ENCODE measurements at regions not wholly inside any gene's neighbourhood (a gene's known extent, or its start where the extent isn't known, plus 50 kb on each side); places are given as distances from the start of the nearest gene placed in this dataset.
"Not testable (repeated sequence)": the region's sequence is repeated elsewhere in the genome, so short reads cannot be mapped to it uniquely, and the experiment has no call there.

DNA sequence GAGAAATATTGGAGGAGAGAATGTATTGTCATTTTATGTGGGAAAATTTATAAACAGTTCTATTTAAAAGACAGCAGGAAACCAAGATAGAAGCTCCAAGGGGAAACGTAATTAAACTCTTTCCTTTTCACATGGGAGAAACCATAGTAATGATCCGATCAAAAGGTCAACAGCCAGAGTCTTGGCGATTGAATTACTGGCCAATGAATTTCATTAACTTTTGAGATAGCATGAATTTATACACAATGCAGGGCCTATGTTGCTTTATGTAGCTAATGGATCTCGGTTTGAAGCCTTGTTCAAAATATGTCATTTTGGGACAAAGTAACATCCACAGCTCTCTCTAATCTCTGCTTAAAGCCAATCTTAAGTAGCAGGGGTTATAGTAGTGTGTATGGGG, 897.5 kb upstream of the NDST4 start:
- DNase-seq (no peak), ATAC-seq (no peak)
- Histone ChIP-seq H3K4me3 (no peak overlapping the region), H3K4me1 (ENCODE audit: low read depth) (no peaks in the 10 kb centered on the region), H3K36me3 (ENCODE audit: low read depth) (no peaks in the 10 kb centered on the region), H3K9me3 (peaks cover 34% of the 10 kb centered on the region)
- intact Hi-C loops (cut with DNase I, micrococcal nuclease): no loop called here
- TF ChIP-seq, protein P1, sequence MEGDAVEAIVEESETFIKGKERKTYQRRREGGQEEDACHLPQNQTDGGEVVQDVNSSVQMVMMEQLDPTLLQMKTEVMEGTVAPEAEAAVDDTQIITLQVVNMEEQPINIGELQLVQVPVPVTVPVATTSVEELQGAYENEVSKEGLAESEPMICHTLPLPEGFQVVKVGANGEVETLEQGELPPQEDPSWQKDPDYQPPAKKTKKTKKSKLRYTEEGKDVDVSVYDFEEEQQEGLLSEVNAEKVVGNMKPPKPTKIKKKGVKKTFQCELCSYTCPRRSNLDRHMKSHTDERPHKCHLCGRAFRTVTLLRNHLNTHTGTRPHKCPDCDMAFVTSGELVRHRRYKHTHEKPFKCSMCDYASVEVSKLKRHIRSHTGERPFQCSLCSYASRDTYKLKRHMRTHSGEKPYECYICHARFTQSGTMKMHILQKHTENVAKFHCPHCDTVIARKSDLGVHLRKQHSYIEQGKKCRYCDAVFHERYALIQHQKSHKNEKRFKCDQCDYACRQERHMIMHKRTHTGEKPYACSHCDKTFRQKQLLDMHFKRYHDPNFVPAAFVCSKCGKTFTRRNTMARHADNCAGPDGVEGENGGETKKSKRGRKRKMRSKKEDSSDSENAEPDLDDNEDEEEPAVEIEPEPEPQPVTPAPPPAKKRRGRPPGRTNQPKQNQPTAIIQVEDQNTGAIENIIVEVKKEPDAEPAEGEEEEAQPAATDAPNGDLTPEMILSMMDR (IDR thresholded peaks at IDR 0.05): no peak

DNA sequence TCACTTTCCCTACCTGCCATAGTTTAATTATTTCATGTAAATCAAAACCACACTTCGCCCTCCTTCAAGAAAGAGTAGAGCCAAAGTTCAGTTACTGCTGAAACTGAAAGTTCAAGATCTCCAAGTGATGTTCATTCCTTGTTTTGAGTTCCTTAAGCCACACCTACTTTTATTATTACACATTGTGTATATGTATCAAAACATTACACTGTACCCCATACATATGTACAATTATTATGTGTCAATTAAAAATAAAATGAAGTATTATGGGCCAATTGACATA, 892.3 kb upstream of the NDST4 start:
- TF ChIP-seq, protein P1 (IDR thresholded peaks at IDR 0.05): no peak
- no peak for ATAC-seq
- peaks cover 2% of the 10 kb centered on the region for H3K9me3 ChIP-seq
- H3K36me3 ChIP-seq (ENCODE audit: low read depth): no peaks in the 10 kb centered on the region
- H3K4me3 ChIP-seq: no peak overlapping the region
- no peak for DNase-seq
- intact Hi-C loops (cut with DNase I, micrococcal nuclease): no loop called here
- no peaks in the 10 kb centered on the region for H3K4me1 ChIP-seq (ENCODE audit: low read depth)

DNA sequence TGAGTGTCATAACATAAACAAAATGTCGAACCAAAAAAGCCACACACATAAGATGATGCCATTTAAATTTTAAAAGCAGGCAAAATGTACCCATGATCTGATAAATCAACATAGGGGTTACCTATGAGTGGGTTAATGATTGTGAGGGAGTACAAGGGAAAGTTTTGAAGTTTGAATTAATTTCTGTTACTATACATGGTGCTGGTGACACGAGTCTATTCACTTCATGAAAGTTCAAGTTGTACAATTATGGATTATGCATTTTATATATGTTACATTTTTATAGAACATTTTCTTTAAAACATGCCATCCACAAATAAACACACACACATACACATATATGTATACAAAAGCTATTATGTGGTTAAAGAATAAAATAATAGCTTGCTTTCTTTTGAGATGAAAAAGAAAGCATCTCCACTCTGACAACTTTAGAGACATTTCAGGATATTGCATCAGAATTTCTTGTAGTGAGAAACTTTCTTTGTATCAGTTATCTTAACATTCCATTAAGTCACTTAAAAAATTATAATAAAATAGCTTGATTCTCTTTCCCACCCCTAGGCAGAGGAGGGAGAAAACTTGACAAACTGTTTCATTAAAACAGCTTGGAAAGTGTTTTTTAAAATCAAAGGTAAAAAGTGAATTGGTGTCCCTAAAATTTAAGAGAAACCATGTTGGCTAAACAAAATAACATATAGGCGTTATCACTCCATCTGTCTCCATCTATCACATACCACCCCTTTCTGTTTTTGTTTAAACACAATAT, 891.8 kb upstream of the NDST4 start:
- ATAC-seq (no peak), DNase-seq (no peak)
- H3K36me3 ChIP-seq (ENCODE audit: low read depth): no peaks in the 10 kb centered on the region
- no peaks in the 10 kb centered on the region for H3K4me1 ChIP-seq (ENCODE audit: low read depth)
- intact Hi-C loops (cut with DNase I, micrococcal nuclease): no loop called here
- TF ChIP-seq, protein P1 (IDR thresholded peaks at IDR 0.05): no peak
- H3K4me3 ChIP-seq: no peak overlapping the region
- peaks cover 2% of the 10 kb centered on the region for H3K9me3 ChIP-seq

DNA sequence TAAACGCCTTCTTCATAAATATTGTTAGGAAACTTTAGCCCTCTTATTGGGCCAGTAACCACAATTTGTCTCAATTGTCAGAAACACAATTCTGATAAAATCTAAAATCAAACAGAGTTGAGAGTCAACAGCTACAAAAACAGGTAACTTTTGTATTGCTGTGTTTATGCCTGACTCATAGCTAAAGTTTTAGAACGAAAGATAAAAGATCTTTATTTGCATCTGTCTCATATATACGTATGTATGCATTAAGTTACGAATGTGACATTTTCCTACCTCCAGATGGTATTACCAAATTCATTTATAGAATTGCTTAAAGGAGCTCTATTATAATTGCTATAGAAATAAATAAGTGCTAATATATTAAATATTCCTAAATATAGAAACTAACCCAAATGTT, 887.9 kb upstream of the NDST4 start:
- TF ChIP-seq, protein P1 (IDR thresholded peaks at IDR 0.05): no peak
- Histone ChIP-seq H3K9me3 (no peaks in the 10 kb centered on the region), H3K4me3 (no peak overlapping the region), H3K4me1 (ENCODE audit: low read depth) (no peaks in the 10 kb centered on the region), H3K36me3 (ENCODE audit: low read depth) (no peaks in the 10 kb centered on the region)
- ATAC-seq (no peak), DNase-seq (no peak)
- intact Hi-C loops (cut with DNase I, micrococcal nuclease): no loop called here

DNA sequence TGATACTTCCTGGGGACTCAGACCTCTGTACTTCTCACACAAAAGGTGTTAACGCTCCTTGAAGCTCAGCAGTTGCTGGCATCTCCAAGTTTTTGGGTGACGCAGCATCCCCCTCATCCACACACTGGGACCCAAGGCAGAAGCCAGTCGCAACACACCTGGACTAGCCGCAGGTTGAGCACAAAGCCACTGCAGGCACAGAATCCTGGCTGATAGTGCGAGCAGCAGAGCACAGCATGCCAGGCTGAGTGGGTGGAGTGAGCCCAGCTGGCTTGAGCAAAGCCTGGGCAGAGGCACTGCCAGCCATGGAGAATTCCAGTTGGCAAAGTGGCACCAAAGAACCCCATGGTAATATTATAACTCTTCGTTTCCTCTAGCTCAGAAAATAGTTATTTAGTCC, 873.2 kb upstream of the NDST4 start:
- intact Hi-C loops (cut with DNase I, micrococcal nuclease): no loop called here
- DNase-seq (no peak), ATAC-seq (no peak)
- H3K36me3 ChIP-seq (ENCODE audit: low read depth): no peaks in the 10 kb centered on the region
- no peak overlapping the region for H3K4me3 ChIP-seq
- peaks cover 3% of the 10 kb centered on the region for H3K9me3 ChIP-seq
- no peaks in the 10 kb centered on the region for H3K4me1 ChIP-seq (ENCODE audit: low read depth)
- TF ChIP-seq, protein P1 (IDR thresholded peaks at IDR 0.05): no peak

DNA sequence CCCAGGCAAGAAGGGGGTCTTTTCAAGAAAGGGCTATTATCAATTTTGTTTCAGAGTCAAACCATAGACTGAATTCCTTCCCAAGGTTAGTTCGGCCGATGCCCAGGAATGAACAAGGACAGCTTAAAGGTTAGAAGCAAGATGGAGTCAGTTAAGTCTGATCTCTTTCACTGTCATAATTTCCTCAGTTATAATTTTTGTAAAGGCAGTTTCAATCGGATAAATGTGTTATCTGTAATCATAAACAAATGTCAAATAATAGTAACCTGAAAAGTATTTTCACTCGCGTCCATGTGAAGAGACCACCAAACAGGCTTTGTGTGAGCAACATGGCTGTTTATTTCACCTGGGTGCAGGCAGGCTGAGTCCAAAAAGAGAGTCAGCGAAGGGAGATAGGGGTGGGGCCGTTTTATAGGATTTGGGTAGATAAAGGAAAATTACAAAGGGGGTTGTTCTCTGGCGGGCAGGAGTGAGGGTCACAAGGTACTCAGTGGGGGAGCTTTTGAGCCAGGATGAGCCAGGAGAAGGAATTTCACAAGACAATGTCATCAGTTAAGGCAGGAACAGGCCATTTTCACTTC, 862.1 kb upstream of the NDST4 start:
- H3K9me3 ChIP-seq; H3K36me3 ChIP-seq (ENCODE audit: low read depth); intact Hi-C loops (cut with DNase I, micrococcal nuclease); H3K4me3 ChIP-seq; H3K4me1 ChIP-seq (ENCODE audit: low read depth); ATAC-seq; DNase-seq: not testable (repeated sequence)

Data from mucosa of descending colon (tissue), 3 donors.